ENCODE measurements at regions not wholly inside any gene's neighbourhood (a gene's known extent, or its start where the extent isn't known, plus 50 kb on each side); places are given as distances from the start of the nearest gene placed in this dataset.

DNA sequence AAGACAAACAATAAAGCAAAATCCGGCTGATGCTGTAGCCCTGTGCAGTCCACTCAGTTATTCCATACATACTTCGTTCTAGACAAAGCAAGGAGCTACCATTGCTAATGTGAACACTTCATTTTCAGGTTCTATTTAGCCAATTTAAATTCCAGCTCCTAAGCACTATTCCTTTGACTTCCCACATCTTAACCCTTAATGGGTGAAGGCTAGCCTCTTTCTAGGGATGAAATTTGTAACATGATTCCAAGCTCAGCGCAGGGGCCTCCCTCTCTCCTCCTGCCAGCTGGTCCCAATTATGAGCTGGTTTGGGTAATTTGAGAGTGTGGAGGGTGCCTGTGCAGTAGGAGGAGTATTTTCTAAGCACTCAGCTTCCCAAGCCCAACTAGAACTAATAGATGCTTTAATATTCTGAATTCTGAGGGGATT is 53.9 kb upstream of the PTGFRN start:
- Histone ChIP-seq H3K27me3 (ENCODE audit: insufficient read depth, low read length) (0 out of 2 replicates have a peak, but pooled peaks cover 3% of the 10 kb centered on the region), H3K4me2 (ENCODE audit: low read length) (no peak overlapping the region), H4K20me1 (ENCODE audit: insufficient read depth) (no peaks in the 10 kb centered on the region), H3K9me3 (ENCODE audit: control insufficient read depth in 1 of 2, insufficient read depth in 1 of 2, low read depth in 1 of 2, low read length in 2 of 2) (no peaks in the 10 kb centered on the region), H3K4me1 (ENCODE audit: control insufficient read depth in 1 of 2, insufficient read depth in 2 of 2, low read length in 2 of 2) (peaks cover 16 to 18% of the 10 kb centered on the region in 2 experiments), H3K9ac (ENCODE audit: low read length) (no peak overlapping the region), H3K4me3 (replicated peaks in 1 of 2; ENCODE audit: low read depth in 1 of 2, low read length in 2 of 2) (no peak overlapping the region), H3K27ac (ENCODE audit: low read depth, low read length) (no peak overlapping the region), H3K36me3 (ENCODE audit: control insufficient read depth in 1 of 2, insufficient read depth in 2 of 2, low read length in 2 of 2) (no peaks in the 10 kb centered on the region), H3K9me2 (ENCODE audit: insufficient read depth) (no peaks in the 10 kb centered on the region), H3K79me2 (ENCODE audit: insufficient read depth, low read length) (no peaks in the 10 kb centered on the region), H2AFZ (ENCODE audit: low read depth, low read length, poor library complexity, severe bottlenecking) (no peak overlapping the region)
- DNase-seq (ENCODE audit: low read depth, low spot score): no peak
- no TSS peak for BruUV-seq (replicated peaks)
- RAD21 ChIA-PET (ENCODE audit: low non-redundant PET in 1 of 2, low total read pairs in 2 of 2, uncharacterized antibody in 2 of 2, unreplicated experiment in 2 of 2): no interaction called here
- intact Hi-C loops (cut with micrococcal nuclease): no loop called here
- ATAC-seq: no peak
- CTCF ChIA-PET: interaction anchor here (0.9 to 2.7 kb wide), 3 partner anchors 26 to 281 kb away, joined by 3 to 10 read pairs (median 4); no protein-coding TSS in a partner anchor
- TF ChIP-seq EZH2 (IDR thresholded peaks at IDR 0.05): no peak
- TF ChIP-seq CBX3 (IDR thresholded peaks at IDR 0.05; ENCODE audit: low read depth): no peak
- no peak for TF ChIP-seq EGR1 (IDR thresholded peaks at IDR 0.05; ENCODE audit: low read depth)
- TF ChIP-seq, protein P1, sequence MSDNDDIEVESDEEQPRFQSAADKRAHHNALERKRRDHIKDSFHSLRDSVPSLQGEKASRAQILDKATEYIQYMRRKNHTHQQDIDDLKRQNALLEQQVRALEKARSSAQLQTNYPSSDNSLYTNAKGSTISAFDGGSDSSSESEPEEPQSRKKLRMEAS (IDR thresholded peaks at IDR 0.05): no peak
- TF ChIP-seq, protein P2, sequence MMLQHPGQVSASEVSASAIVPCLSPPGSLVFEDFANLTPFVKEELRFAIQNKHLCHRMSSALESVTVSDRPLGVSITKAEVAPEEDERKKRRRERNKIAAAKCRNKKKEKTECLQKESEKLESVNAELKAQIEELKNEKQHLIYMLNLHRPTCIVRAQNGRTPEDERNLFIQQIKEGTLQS (IDR thresholded peaks at IDR 0.05): no peak
- TF ChIP-seq POLR2A (IDR thresholded peaks at IDR 0.05; ENCODE audit: borderline replicate concordance, extremely low read depth, insufficient read depth, insufficient read length): no peak
- no peak for TF ChIP-seq SIN3A (IDR thresholded peaks at IDR 0.05; ENCODE audit: low read depth)
- no peak for TF ChIP-seq SP1 (IDR thresholded peaks at IDR 0.05; ENCODE audit: low read depth)
- TF ChIP-seq, protein P3, sequence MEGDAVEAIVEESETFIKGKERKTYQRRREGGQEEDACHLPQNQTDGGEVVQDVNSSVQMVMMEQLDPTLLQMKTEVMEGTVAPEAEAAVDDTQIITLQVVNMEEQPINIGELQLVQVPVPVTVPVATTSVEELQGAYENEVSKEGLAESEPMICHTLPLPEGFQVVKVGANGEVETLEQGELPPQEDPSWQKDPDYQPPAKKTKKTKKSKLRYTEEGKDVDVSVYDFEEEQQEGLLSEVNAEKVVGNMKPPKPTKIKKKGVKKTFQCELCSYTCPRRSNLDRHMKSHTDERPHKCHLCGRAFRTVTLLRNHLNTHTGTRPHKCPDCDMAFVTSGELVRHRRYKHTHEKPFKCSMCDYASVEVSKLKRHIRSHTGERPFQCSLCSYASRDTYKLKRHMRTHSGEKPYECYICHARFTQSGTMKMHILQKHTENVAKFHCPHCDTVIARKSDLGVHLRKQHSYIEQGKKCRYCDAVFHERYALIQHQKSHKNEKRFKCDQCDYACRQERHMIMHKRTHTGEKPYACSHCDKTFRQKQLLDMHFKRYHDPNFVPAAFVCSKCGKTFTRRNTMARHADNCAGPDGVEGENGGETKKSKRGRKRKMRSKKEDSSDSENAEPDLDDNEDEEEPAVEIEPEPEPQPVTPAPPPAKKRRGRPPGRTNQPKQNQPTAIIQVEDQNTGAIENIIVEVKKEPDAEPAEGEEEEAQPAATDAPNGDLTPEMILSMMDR (IDR thresholded peaks at IDR 0.05 in 2 of 3, conservative IDR thresholded peaks at IDR 0.05 in 1 of 3; ENCODE audit: borderline replicate concordance in 1 of 3, insufficient read depth in 1 of 3, low read depth in 2 of 3, low read length in 2 of 3): no peak
- POLR2A ChIA-PET: no interaction called here
